IMR-90 (cell line): ENCODE measurements at regions not wholly inside any gene's neighbourhood (a gene's known extent, or its start where the extent isn't known, plus 50 kb on each side); places are given as distances from the start of the nearest gene placed in this dataset.

Experiments
- ATAC-seq: fragments of 200-7000 bp; cut with Tn5 transposase; 2 replicates; pipeline ENCODE4 v1.9.1; 2020; ENCODE audit warnings: low read depth, mild to moderate bottlenecking, moderate library complexity
- BruUV-seq: library from RNA; stranded (reverse); fragments of 400-500 nt; replicated peaks from 2 replicates; lab custom pipeline; 2021; lab: Mats Ljungman, UMichigan
- CTCF ChIA-PET: fragments of 300-600 bp; formaldehyde crosslinking; extraction: SDS; loops from one replicate; lab custom pipeline; 2021; ENCODE audit warnings: antibody characterized with exemption; lab: Yijun Ruan, JAX
- POLR2A ChIA-PET: fragments of 300-600 bp; sonication (Branson Sonifier 250); formaldehyde crosslinking; loops from one replicate; lab custom pipeline; 2022; ENCODE audit warnings: antibody characterized with exemption; ENCODE audit not compliant: unreplicated experiment; lab: Charles Lee
- DNase-seq: peaks from one replicate; pipeline ENCODE4 v3.0.0; 2013
- H2AFZ ChIP-seq: replicated peaks from 2 replicates; pipeline ENCODE3; 2013; ENCODE audit warnings: low read length, mild to moderate bottlenecking; ENCODE audit not compliant: poor library complexity
- H2AK5ac ChIP-seq: 2 replicates; pipeline ENCODE4 v1.6.1; 2013; ENCODE audit warnings: low read depth, low read length, inconsistent platforms
- H2AK9ac ChIP-seq: replicated peaks from 2 replicates; pipeline ENCODE3; 2013; ENCODE audit warnings: mild to moderate bottlenecking, low read depth, low read length, moderate library complexity; ENCODE audit not compliant: poor library complexity
- H2BK120ac ChIP-seq: 2 replicates; pipeline ENCODE4 v1.6.1; 2013; ENCODE audit warnings: low read depth, low read length, inconsistent platforms
- H2BK15ac ChIP-seq: 3 replicates; pipeline ENCODE4 v1.6.1; 2013; ENCODE audit warnings: low read depth, low read length, inconsistent platforms
- H2BK20ac ChIP-seq: 2 replicates; pipeline ENCODE4 v1.6.1; 2013; ENCODE audit warnings: low read depth, mild to moderate bottlenecking, inconsistent platforms, low read length, moderate library complexity
- H2BK5ac ChIP-seq: 2 replicates; pipeline ENCODE4 v1.6.1; 2013; ENCODE audit warnings: mild to moderate bottlenecking, low read depth, low read length, inconsistent platforms; ENCODE audit not compliant: poor library complexity, severe bottlenecking
- H3K14ac ChIP-seq: replicated peaks from 2 replicates; pipeline ENCODE4 v1.6.1; 2013; ENCODE audit warnings: low read depth, low read length, inconsistent platforms
- H3K18ac ChIP-seq: 2 replicates; pipeline ENCODE4 v1.6.1; 2013; ENCODE audit warnings: low read depth, low read length, control low read depth
- H3K23ac ChIP-seq: 2 replicates; pipeline ENCODE4 v1.6.1; 2013; ENCODE audit warnings: low read depth, low read length, inconsistent platforms
- H3K27ac ChIP-seq: 2 replicates; pipeline ENCODE4 v1.5.1; 2013; ENCODE audit warnings: mild to moderate bottlenecking, control low read depth, low read length; ENCODE audit not compliant: insufficient read depth
- H3K27me3 ChIP-seq: 2 replicates; pipeline ENCODE4 v1.6.1; 2013; ENCODE audit warnings: low read length; ENCODE audit not compliant: control insufficient read depth, insufficient read depth
- H3K36me3 ChIP-seq: 2 replicates; pipeline ENCODE4 v1.6.1; 2013; ENCODE audit warnings: low read length, mixed read lengths; ENCODE audit not compliant: control insufficient read depth, insufficient read depth
- H3K4ac ChIP-seq: 2 replicates; pipeline ENCODE4 v1.6.1; 2013; ENCODE audit warnings: low read depth, low read length, inconsistent platforms
- H3K4me1 ChIP-seq: 2 replicates; pipeline ENCODE4 v1.6.1; 2013; ENCODE audit warnings: low read length, mixed read lengths; ENCODE audit not compliant: control insufficient read depth, insufficient read depth
- H3K4me2 ChIP-seq: 2 replicates; pipeline ENCODE4 v1.6.1; 2013; ENCODE audit warnings: low read depth, mild to moderate bottlenecking, control low read depth, low read length, moderate library complexity
- H3K4me3 ChIP-seq: 2 replicates; pipeline ENCODE4 v1.5.1; 2013; ENCODE audit warnings: low read depth, mild to moderate bottlenecking, control low read depth, low read length, moderate library complexity; ENCODE audit not compliant: insufficient read depth
- H3K56ac ChIP-seq: 2 replicates; pipeline ENCODE4 v1.6.1; 2013; ENCODE audit warnings: low read length, inconsistent platforms; ENCODE audit not compliant: insufficient read depth; ENCODE audit errors: extremely low read depth
- H3K79me1 ChIP-seq, 2 experiments: 2 replicates each; pipeline ENCODE4 v1.6.1; 2013; ENCODE audit warnings: low read length in 2 of 2, inconsistent platforms in 1 of 2, low read depth in 1 of 2
- H3K9ac ChIP-seq: 2 replicates; pipeline ENCODE4 v1.6.1; 2013; ENCODE audit warnings: low read depth, low read length, control low read depth
- H3K9me1 ChIP-seq: 2 replicates; pipeline ENCODE4 v1.6.1; 2013; ENCODE audit warnings: low read length, inconsistent platforms; ENCODE audit not compliant: insufficient read depth
- H3K9me3 ChIP-seq: 2 replicates; pipeline ENCODE4 v1.6.1; 2013; ENCODE audit warnings: low read length; ENCODE audit not compliant: control insufficient read depth, insufficient read depth
- H4K20me1 ChIP-seq: 2 replicates; pipeline ENCODE4 v1.6.1; 2013; ENCODE audit warnings: low read length, inconsistent platforms; ENCODE audit not compliant: insufficient read depth
- H4K5ac ChIP-seq: 2 replicates; pipeline ENCODE4 v1.6.1; 2013; ENCODE audit warnings: mild to moderate bottlenecking, low read depth, low read length, control low read depth
- H4K8ac ChIP-seq, 2 experiments: 2 replicates each; pipeline ENCODE4 v1.6.1; 2013; ENCODE audit warnings: low read depth in 2 of 2, low read length in 2 of 2, control low read depth in 1 of 2, inconsistent platforms in 1 of 2
- H4K91ac ChIP-seq: 2 replicates; pipeline ENCODE4 v1.6.1; 2013; ENCODE audit warnings: low read depth, low read length, inconsistent platforms; ENCODE audit not compliant: insufficient read depth
- MXI1 ChIP-seq: IDR thresholded peaks from 2 replicates; pipeline ENCODE4 v1.6.1; 2012; ENCODE audit warnings: low read depth, mild to moderate bottlenecking, low read length, moderate library complexity, borderline replicate concordance
- POLR2A ChIP-seq: IDR thresholded peaks from 2 replicates; pipeline ENCODE4 v1.6.1; 2012; ENCODE audit warnings: mild to moderate bottlenecking, low read depth, low read length
- WGBS, 2 experiments: methylation state at CpG; one replicate each; pipeline versions ENCODE4 v1.1.5 to v1.1.7; 2013; ENCODE audit warnings: missing lambda C conversion rate in 2 of 2; ENCODE audit not compliant: insufficient read length in 1 of 2; ENCODE audit errors: extremely low coverage in 2 of 2; 5-methylcytosine and 5-hydroxymethylcytosine counted together
- dilution Hi-C: fragments of 300-500 bp; cut with HindIII; formaldehyde crosslinking; loops from one replicate; pipeline ENCODE4 v1.14.3; 2018; ENCODE audit warnings: low sequenced_read_pairs; ENCODE audit not compliant: unreplicated experiment
- in situ Hi-C: fragments of 300-500 bp; cut with MboI; formaldehyde crosslinking; loops from 3 replicates; pipeline ENCODE4 v1.14.3; 2019; ENCODE audit warnings: low sequenced_read_pairs, inconsistent platforms, mixed read lengths
- intact Hi-C: fragments of 100-400 bp; cut with micrococcal nuclease; formaldehyde crosslinking; loops from 2 replicates; pipeline ENCODE4 v1.10.0; 2022

DNA sequence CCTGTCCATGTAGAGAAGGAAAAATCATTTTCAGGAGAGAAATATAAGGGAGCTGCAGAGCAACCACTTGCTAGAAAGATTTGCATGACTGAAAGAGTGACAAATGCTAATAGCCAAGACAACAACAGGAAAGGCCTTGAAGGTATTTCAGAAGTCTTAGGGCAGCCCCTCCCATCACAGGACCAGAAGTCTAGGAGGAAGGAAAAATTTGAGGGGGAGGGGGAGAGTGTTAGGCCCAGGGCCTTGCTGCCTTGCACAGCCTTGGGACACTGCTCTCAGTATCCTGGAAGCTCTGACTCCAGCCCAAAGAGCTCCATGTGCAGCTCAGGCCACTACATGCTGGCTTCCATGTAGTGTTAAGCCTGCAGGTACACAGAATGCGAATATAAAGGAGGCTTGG is 266.9 kb downstream of the GLI2 start:
- Histone ChIP-seq H3K4me2 (no peak overlapping the region), H2BK15ac (no peak overlapping the region), H3K4me1 (no peaks in the 10 kb centered on the region), H3K9me3 (peaks cover 2% of the 10 kb centered on the region; the same call in 1 of the 2 replicates), H3K14ac (no peak overlapping the region), H3K27ac (no peak overlapping the region), H3K9me1 (0 out of 2 replicates have a peak, but pooled peaks cover 3% of the 10 kb centered on the region), H3K18ac (no peak overlapping the region), H4K20me1 (no peaks in the 10 kb centered on the region), H2BK5ac (no peak overlapping the region), H3K79me1 (no peaks in the 10 kb centered on the region), H3K4me3 (no peak overlapping the region), H4K8ac (no peak overlapping the region), H3K36me3 (no peaks in the 10 kb centered on the region), H4K91ac (no peak overlapping the region), H2AFZ (no peak overlapping the region), H3K4ac (no peak overlapping the region), H3K56ac (no peak overlapping the region), H4K5ac (no peak overlapping the region), H3K27me3 (peaks cover 25% of the 10 kb centered on the region), H3K9ac (no peak overlapping the region), H2AK9ac (no peak overlapping the region), H2BK20ac (no peak overlapping the region), H2AK5ac (no peak overlapping the region), H2BK120ac (no peak overlapping the region), H3K23ac (no peak overlapping the region)
- TF ChIP-seq POLR2A, result no peak
- no peak for TF ChIP-seq MXI1
- intact Hi-C loops, result no loop called here
- CTCF ChIA-PET, result no interaction called here
- dilution Hi-C loops, result no loop called here
- BruUV-seq, result no TSS peak
- POLR2A ChIA-PET, result no interaction called here
- no CpG with 5 or more reads among the region's 1 CpG for WGBS, 2 experiments
- DNase-seq, result no peak
- no peak for ATAC-seq
- in situ Hi-C loops, result no loop called here
